BLaER1 (cell line): ENCODE measurements at regions not wholly inside any gene's neighbourhood (a gene's known extent, or its start where the extent isn't known, plus 50 kb on each side); places are given as distances from the start of the nearest gene placed in this dataset.

ENCODE experiments used
- H3K27ac ChIP-seq: shearing (Covaris generic); formaldehyde crosslinking; 2 replicates; pipeline ENCODE4 v1.8.1; 2022
- H3K27me3 ChIP-seq: shearing (Covaris generic); formaldehyde crosslinking; 2 replicates; pipeline ENCODE4 v1.8.1; 2022
- H3K36me3 ChIP-seq: shearing (Covaris generic); formaldehyde crosslinking; 2 replicates; pipeline ENCODE4 v1.8.1; 2022
- H3K4me1 ChIP-seq: shearing (Covaris generic); formaldehyde crosslinking; 2 replicates; pipeline ENCODE4 v1.8.1; 2022
- H3K4me2 ChIP-seq: shearing (Covaris generic); formaldehyde crosslinking; 2 replicates; pipeline ENCODE4 v1.8.1; 2022
- H3K4me3 ChIP-seq: shearing (Covaris generic); formaldehyde crosslinking; 2 replicates; pipeline ENCODE4 v1.8.1; 2022
- H3K9ac ChIP-seq: shearing (Covaris generic); formaldehyde crosslinking; 2 replicates; pipeline ENCODE4 v1.8.1; 2022
- H3K9me3 ChIP-seq: shearing (Covaris generic); formaldehyde crosslinking; 2 replicates; pipeline ENCODE4 v1.8.1; 2022
- H4K20me1 ChIP-seq: shearing (Covaris generic); formaldehyde crosslinking; 2 replicates; pipeline ENCODE4 v1.8.1; 2022
- Cebpa-rat ChIP-seq: shearing (Covaris generic); IDR thresholded peaks from 2 replicates; pipeline ENCODE4 v1.8.1; 2022

DNA sequence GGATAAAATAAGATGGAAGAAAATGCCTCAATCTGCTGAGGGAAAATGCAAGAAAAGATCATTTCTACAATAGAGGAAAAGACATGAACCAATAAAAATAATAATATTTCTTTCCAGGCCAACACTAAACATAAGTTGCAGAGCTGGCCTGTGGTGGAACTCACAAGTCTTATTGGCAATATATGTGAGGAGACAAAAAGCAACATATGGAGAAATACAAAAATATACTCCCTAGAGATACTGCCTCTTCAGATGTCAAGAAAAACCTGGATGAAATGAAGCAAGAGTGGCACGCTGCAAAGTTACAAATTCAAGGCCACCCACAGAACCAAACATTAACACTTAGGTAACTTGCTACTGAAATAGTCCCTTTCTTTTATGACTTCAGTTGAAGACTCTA, 264.9 kb upstream of the FMN2 start:
- Histone ChIP-seq H3K36me3 (no peaks in the 10 kb centered on the region), H3K27ac (no peak overlapping the region), H4K20me1 (no peaks in the 10 kb centered on the region), H3K4me3 (no peak overlapping the region), H3K4me2 (no peak overlapping the region), H3K9ac (no peak overlapping the region), H3K27me3 (no peaks in the 10 kb centered on the region), H3K4me1 (peaks cover 3% of the 10 kb centered on the region), H3K9me3 (no peaks in the 10 kb centered on the region)
- no peak for TF ChIP-seq Cebpa-rat

DNA sequence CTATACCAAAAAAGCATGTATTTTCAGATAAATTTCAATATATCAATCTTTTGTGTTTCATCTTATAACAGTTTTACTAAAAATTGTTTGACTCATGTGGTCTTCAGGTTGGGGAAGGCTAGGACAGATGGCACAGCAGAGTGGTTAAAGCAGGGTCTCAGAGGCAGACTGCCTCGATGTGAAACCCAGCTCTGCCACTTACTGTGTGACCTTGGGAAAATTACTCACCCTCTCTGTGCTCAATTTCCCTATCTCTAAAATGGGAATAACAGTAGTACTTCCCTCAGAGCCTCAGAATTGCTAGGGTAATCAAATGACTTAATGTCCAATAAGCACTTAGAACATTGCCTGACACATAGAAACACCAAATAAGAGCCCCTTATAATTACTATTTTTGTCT, 262.1 kb upstream of the FMN2 start:
- Histone ChIP-seq H3K9ac (no peak overlapping the region), H3K4me3 (no peak overlapping the region), H3K36me3 (no peaks in the 10 kb centered on the region), H3K9me3 (no peaks in the 10 kb centered on the region), H4K20me1 (no peaks in the 10 kb centered on the region), H3K4me1 (peaks cover 12% of the 10 kb centered on the region), H3K27me3 (no peaks in the 10 kb centered on the region), H3K4me2 (no peak overlapping the region), H3K27ac (no peak overlapping the region)
- TF ChIP-seq Cebpa-rat: no peak

DNA sequence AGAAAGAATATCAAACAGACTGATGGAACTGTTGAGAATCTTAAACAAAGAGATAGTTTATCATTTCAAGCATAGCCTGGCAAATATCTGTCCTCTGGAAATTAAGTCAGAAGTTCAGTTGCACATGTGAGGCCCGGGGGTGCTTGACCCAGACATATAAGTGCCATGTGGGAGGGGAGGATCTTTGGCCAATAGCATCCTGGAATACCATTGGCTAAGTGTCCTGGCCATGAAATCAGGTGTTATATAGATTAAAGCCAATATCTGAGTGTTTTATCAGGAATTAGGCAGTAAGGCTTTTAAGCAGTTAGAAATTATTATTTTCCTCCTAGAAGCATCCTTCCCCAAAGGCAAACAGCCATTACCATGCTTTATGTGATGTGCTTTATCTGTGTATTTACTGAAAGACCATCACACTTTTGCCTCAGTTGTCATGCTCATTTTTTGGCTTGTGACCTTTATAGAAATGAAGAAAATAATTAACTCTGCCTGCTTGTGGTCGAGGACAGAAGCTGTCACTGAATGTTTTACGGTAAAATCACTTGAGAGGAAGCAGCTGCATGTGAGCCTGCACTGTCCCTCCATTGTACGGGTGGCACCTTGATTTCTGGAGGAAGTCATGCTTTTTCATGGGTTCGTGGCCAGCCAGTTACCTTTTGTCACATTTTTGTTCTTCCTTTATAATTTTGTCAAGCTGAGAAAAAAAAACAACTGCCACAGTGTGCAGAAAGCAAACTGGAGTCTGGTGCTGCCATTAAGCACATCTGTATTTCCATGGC, 259.9 kb upstream of the FMN2 start:
- Histone ChIP-seq H3K27me3 (no peaks in the 10 kb centered on the region), H3K36me3 (no peaks in the 10 kb centered on the region), H3K4me3 (no peak overlapping the region), H4K20me1 (no peaks in the 10 kb centered on the region), H3K4me2 (peak overlapping the region; percentile 1), H3K9me3 (no peaks in the 10 kb centered on the region), H3K4me1 (peaks cover 12% of the 10 kb centered on the region), H3K27ac (no peak overlapping the region), H3K9ac (no peak overlapping the region)
- no peak for TF ChIP-seq Cebpa-rat

DNA sequence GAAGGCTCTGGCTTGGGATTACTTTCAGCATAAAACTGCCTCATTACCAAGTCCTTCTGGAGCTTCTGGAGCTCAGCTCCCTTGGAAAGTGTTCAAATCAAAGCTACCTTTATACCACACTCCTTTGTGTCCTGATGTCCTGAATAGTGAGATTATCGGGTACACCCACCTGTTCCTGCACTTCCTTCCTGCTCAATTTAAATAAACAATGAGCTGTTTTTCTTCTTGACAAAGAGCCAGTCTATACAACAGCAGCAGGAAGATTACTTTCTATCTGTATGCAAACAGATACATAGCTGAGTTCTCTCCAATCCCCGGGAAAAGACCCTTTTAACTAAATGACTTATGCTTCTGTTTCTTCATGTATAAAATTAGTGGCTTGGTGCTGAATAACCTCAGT, 258.0 kb upstream of the FMN2 start:
- H3K36me3 ChIP-seq: no peaks in the 10 kb centered on the region
- H3K27me3 ChIP-seq: no peaks in the 10 kb centered on the region
- no peak for TF ChIP-seq Cebpa-rat
- no peaks in the 10 kb centered on the region for H3K9me3 ChIP-seq
- H3K4me3 ChIP-seq: no peak overlapping the region
- H3K9ac ChIP-seq: no peak overlapping the region
- no peaks in the 10 kb centered on the region for H4K20me1 ChIP-seq
- no peak overlapping the region for H3K27ac ChIP-seq
- H3K4me1 ChIP-seq: peaks cover 12% of the 10 kb centered on the region
- no peak overlapping the region for H3K4me2 ChIP-seq

DNA sequence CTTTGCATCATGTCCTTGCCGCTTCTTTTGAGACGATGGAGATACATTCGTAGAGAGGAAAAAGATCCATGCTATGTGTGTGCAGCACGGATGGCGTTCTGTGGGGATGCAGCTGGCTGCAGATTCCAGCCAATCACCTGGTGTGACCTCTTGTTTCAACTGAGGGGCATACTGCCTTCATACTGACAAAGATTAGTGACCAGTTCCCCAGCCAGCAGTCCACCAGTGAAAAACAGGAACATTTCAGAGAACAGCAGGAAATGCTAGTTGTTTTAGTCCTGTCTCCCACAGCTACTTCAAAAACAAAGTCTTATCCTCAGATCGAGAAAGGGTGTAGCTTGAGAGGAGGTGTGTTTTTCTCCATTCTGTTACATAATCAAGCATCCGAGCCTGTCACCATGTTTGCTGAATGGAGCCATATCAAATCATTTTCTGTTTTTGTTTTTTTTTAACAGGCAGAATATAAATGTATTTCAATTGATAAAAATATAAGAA, 255.7 kb upstream of the FMN2 start:
- no peaks in the 10 kb centered on the region for H4K20me1 ChIP-seq
- H3K36me3 ChIP-seq: no peaks in the 10 kb centered on the region
- TF ChIP-seq Cebpa-rat: no peak
- H3K4me2 ChIP-seq: no peak overlapping the region
- H3K9ac ChIP-seq: no peak overlapping the region
- peaks cover 12% of the 10 kb centered on the region for H3K4me1 ChIP-seq
- H3K4me3 ChIP-seq: no peak overlapping the region
- no peaks in the 10 kb centered on the region for H3K9me3 ChIP-seq
- no peak overlapping the region for H3K27ac ChIP-seq
- H3K27me3 ChIP-seq: no peaks in the 10 kb centered on the region

DNA sequence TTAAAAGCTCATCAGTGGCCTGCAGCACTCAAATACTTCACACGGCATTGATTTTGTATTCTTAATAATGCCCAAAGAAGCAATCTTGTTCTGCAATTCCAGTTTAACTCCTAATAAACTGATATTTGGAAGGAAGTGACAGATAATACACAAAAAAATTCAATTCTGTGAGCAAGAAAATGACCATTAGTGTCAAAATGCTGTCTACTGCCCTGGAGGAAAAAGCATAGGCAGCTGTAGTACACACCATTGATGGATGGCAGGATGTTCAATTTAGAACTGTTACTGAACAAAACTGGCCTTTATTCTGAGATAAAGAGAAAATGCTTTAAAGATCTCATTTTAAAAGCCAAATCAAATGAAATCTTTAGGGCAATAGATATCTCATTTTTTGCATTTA, 251.3 kb upstream of the FMN2 start:
- H4K20me1 ChIP-seq: no peaks in the 10 kb centered on the region
- no peak overlapping the region for H3K4me3 ChIP-seq
- H3K36me3 ChIP-seq: no peaks in the 10 kb centered on the region
- no peaks in the 10 kb centered on the region for H3K27me3 ChIP-seq
- no peak overlapping the region for H3K4me2 ChIP-seq
- no peak overlapping the region for H3K27ac ChIP-seq
- no peaks in the 10 kb centered on the region for H3K9me3 ChIP-seq
- no peak for TF ChIP-seq Cebpa-rat
- H3K9ac ChIP-seq: no peak overlapping the region
- no peaks in the 10 kb centered on the region for H3K4me1 ChIP-seq

DNA sequence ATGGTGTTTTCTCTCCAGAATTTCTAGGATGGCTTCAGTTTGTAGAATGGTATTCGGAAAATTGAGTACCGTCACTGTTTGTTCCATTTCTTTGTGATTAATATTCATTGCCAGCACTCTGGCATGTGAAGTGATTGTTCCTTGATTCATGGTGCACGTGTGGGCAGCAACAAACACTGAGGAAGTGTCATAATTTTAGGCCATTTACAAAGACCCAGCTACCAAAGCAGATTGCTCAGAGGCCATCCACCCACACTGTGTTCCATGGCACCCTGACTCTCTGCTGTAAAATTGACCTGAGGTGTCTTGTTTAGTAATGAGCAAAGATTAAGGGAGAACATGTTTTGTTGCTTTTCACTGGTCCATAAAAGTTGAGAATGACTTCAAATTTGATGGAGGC, 250.9 kb upstream of the FMN2 start:
- Histone ChIP-seq H3K9ac (no peak overlapping the region), H4K20me1 (no peaks in the 10 kb centered on the region), H3K36me3 (no peaks in the 10 kb centered on the region), H3K4me1 (no peaks in the 10 kb centered on the region), H3K27ac (no peak overlapping the region), H3K4me3 (no peak overlapping the region), H3K27me3 (no peaks in the 10 kb centered on the region), H3K4me2 (no peak overlapping the region), H3K9me3 (no peaks in the 10 kb centered on the region)
- no peak for TF ChIP-seq Cebpa-rat

DNA sequence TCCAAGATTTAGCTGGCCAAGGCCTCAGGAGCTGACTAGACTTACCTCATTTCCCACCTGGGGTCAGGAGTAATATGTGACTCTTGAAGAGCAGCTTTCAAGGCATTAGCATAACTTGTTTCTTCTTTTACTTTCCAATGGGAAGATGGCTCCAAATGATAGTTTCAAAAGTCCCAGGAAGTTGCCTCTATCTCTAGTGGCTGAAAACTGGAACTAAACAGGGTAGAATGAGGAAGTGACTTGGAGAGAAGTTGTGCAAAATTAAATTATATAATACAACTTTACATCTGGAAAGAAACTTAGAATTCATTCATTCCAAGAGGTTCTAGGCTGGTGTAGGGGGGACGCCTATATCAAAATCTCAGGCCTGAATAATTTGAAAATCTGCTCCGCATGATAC, 250.1 kb upstream of the FMN2 start:
- TF ChIP-seq Cebpa-rat: no peak
- Histone ChIP-seq H3K4me3 (no peak overlapping the region), H3K4me1 (no peaks in the 10 kb centered on the region), H3K27ac (no peak overlapping the region), H4K20me1 (no peaks in the 10 kb centered on the region), H3K4me2 (no peak overlapping the region), H3K9me3 (no peaks in the 10 kb centered on the region), H3K27me3 (no peaks in the 10 kb centered on the region), H3K36me3 (no peaks in the 10 kb centered on the region), H3K9ac (no peak overlapping the region)

DNA sequence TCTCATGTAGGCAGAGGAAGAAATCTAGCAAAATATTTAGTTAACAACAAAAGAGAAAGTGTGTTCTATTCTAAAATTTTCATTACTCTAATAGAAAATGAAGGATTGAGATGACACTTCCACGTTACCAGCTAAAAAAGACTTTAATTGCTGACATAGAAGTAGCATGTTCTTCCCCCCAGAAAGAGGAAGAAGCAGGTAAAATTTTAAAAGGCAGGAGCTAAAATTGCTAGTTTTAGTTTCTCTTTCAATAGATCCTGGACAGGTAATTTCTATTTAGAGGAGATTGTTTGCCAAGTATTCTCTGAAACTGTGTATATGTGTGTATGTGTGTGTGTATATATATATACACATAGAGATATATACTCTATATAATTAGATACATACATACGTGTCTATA, 248.1 kb upstream of the FMN2 start:
- no peak overlapping the region for H3K9ac ChIP-seq
- no peak overlapping the region for H3K27ac ChIP-seq
- no peaks in the 10 kb centered on the region for H3K27me3 ChIP-seq
- no peak for TF ChIP-seq Cebpa-rat
- H3K4me2 ChIP-seq: no peak overlapping the region
- H3K4me1 ChIP-seq: no peaks in the 10 kb centered on the region
- no peaks in the 10 kb centered on the region for H3K36me3 ChIP-seq
- no peak overlapping the region for H3K4me3 ChIP-seq
- H3K9me3 ChIP-seq: no peaks in the 10 kb centered on the region
- no peaks in the 10 kb centered on the region for H4K20me1 ChIP-seq

DNA sequence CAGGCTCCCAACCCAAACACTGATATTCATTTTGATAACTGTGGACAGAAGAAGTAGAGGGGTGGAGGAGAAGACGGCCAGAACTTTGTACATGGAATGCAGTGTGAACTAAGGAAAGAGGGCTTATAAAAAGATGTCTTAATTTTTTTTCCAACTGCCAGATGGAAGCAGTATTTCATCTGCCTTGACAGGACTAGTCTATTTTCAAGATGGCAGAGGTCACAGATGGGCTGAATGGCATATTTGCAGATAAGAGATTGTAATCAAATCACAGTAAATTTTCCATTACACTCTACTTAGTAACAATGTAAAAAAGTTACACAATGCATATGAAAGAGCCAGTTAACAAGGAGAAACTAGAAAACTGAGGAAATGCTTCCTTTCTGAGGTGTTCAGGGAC, 246.8 kb upstream of the FMN2 start:
- no peak overlapping the region for H3K9ac ChIP-seq
- H3K9me3 ChIP-seq: no peaks in the 10 kb centered on the region
- H4K20me1 ChIP-seq: no peaks in the 10 kb centered on the region
- no peak for TF ChIP-seq Cebpa-rat
- H3K36me3 ChIP-seq: no peaks in the 10 kb centered on the region
- no peaks in the 10 kb centered on the region for H3K27me3 ChIP-seq
- no peak overlapping the region for H3K27ac ChIP-seq
- H3K4me2 ChIP-seq: no peak overlapping the region
- no peaks in the 10 kb centered on the region for H3K4me1 ChIP-seq
- no peak overlapping the region for H3K4me3 ChIP-seq

DNA sequence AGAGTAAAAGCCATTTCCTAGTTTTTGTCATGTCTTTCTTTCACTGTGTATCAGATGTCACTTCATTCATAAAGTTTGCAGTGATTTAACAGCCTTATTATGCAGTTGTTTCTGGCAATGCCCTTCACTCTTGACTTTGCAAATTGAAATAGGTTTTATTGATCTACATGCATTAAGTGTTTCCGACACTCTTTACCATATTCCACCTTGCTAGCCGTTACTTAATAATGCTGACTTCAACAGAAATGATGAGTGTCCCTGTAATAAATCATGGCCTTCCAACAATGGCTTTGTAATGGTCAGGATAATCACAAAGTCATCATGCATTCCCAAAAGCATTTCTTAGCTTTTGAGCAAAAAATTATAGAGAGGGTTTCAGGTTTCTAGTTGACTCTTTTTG, 236.8 kb upstream of the FMN2 start:
- TF ChIP-seq Cebpa-rat: no peak
- H3K27me3 ChIP-seq: no peaks in the 10 kb centered on the region
- no peak overlapping the region for H3K9ac ChIP-seq
- H3K4me2 ChIP-seq: no peak overlapping the region
- H3K4me1 ChIP-seq: no peaks in the 10 kb centered on the region
- no peak overlapping the region for H3K27ac ChIP-seq
- no peaks in the 10 kb centered on the region for H4K20me1 ChIP-seq
- H3K36me3 ChIP-seq: no peaks in the 10 kb centered on the region
- peaks cover 7% of the 10 kb centered on the region for H3K9me3 ChIP-seq
- no peak overlapping the region for H3K4me3 ChIP-seq
